Fibroblast of mammary gland (primary cell): ENCODE measurements at regions not wholly inside any gene's neighbourhood (a gene's known extent, or its start where the extent isn't known, plus 50 kb on each side); places are given as distances from the start of the nearest gene placed in this dataset.
"Not testable (repeated sequence)": the region's sequence is repeated elsewhere in the genome, so short reads cannot be mapped to it uniquely, and the experiment has no call there.

Source experiments
- DNase-seq: peaks from one replicate; pipeline ENCODE4 v3.0.0-alpha.2; 2010; ENCODE audit warnings: low read depth
- H3K4me3 ChIP-seq: 2 replicates; pipeline ENCODE4 v1.5.1; 2011; ENCODE audit warnings: low read depth, mild to moderate bottlenecking, low read length, moderate library complexity; ENCODE audit not compliant: control insufficient read depth
- TF ChIP-seq, protein P1 (sequence below): conservative IDR thresholded peaks from 2 replicates; pipeline ENCODE4 v1.5.1; 2011; ENCODE audit warnings: low read depth, low read length, inconsistent platforms; ENCODE audit not compliant: control insufficient read depth, insufficient read depth

DNA sequence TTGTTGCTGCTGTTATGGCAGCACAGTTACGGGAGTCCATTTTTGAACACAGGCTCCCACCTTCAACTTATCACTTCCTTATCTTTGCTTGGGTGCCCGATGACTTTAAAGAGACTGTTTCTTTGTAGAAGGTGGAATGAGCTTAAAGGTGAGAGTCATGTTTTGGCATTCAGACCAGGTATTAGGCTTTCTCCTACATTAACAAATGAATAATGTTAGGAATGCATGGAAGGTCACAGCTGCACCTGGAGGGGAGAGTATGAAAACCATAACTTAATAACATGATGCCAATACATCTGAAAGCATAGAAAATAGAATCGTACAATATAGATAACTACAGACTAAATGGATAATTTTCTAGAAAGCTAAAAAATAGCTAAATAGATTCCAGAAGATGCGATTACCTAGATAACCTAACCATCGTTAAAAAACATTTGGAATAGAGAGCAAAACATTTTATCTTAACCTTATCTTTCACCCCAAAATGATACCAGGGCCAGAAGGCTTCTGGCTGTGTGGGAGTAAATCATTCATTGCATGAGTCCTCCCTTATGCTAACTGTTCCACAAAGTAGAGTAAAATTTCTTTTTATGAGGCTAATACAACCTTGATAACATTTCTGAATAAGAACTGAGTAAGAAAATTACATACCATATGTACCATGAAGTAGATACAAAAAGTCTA, 126.2 kb upstream of the ADCY2 start:
- TF ChIP-seq, protein P1, sequence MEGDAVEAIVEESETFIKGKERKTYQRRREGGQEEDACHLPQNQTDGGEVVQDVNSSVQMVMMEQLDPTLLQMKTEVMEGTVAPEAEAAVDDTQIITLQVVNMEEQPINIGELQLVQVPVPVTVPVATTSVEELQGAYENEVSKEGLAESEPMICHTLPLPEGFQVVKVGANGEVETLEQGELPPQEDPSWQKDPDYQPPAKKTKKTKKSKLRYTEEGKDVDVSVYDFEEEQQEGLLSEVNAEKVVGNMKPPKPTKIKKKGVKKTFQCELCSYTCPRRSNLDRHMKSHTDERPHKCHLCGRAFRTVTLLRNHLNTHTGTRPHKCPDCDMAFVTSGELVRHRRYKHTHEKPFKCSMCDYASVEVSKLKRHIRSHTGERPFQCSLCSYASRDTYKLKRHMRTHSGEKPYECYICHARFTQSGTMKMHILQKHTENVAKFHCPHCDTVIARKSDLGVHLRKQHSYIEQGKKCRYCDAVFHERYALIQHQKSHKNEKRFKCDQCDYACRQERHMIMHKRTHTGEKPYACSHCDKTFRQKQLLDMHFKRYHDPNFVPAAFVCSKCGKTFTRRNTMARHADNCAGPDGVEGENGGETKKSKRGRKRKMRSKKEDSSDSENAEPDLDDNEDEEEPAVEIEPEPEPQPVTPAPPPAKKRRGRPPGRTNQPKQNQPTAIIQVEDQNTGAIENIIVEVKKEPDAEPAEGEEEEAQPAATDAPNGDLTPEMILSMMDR, result no peak

DNA sequence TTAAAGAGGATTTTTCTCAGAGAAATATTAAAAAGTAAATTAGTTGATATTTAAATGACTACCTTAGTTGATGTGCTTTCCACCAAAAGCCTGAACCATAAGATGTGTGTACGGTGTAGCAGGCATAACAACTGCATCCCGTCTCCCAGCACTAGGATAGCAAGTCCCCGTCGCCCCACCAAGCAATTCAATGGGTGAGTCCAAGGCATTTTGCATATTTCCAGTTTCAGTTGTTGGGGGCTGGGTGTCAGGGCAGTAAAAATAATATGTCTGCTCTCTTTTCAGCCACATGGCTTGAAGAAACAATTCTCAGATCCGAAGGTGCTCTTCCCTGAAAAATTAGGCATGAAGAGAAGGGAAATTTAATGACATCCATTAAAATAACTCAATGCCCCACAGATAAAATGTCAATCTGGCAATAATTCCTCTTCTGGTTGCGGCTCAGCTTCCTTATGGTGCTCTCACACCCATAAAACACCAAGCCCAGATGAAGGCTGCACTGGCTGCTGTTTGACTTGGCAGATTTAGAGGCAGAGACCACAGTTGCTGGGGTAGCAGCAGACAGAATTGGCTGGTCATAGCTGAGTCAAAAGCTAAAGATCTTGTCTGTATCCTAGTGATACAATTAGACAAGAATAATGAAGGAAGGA, 124.4 kb upstream of the ADCY2 start:
- no peak overlapping the region for H3K4me3 ChIP-seq
- TF ChIP-seq, protein P1, result no peak
- DNase-seq, result no peak

More for the DNA sequence above, 126.2 kb upstream of the ADCY2 start:
- no peak overlapping the region for H3K4me3 ChIP-seq
- no peak for DNase-seq

DNA sequence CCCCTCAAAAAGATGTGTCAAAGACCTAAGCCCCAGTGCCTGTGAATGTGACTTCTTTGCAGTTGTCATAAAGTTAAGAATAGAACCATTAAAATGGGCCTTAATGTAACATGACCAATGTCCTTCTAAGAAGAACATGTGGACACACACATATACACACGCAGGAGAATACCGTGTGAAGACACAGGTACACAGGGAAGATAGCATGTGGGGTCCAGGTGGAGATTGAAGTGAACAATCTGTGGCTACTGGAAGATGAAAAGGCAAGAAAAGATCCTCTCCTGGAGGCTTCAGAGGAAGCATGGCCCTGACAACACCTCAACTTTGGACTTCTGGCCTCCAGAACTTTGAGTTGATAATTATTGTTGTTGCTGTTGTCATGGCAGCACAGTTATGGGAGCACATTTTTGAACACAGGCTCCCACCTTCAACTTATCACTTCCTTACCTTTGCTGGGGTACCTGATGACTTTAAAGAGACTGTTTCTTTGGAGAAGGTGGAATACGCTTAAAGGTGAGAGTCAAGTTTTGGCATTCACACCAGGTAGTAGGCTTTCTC, 123.5 kb upstream of the ADCY2 start:
- TF ChIP-seq, protein P1, result no peak
- H3K4me3 ChIP-seq, result no peak overlapping the region
- DNase-seq, result no peak

DNA sequence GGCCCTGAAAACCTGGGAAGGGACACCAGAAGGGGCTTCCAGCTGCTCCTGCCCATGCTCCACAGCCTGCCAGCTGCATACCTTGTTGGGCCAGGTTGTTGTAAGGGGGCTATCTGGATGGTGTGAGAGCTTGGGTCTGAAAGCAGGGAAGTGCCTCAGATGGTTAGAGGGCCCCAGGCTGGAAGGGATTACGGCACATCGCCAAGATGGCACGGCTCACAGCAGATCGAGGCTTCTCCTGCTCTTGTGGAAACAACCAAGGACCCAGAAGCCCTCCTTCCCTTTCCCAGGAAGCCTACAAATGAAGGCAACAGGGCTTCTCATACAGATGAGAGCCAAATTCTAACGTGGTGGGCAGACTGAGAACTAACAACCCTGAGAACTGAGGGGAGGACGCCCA, 121.7 kb upstream of the ADCY2 start:
- no peak for DNase-seq
- H3K4me3 ChIP-seq, result no peak overlapping the region
- TF ChIP-seq, protein P1, result no peak

DNA sequence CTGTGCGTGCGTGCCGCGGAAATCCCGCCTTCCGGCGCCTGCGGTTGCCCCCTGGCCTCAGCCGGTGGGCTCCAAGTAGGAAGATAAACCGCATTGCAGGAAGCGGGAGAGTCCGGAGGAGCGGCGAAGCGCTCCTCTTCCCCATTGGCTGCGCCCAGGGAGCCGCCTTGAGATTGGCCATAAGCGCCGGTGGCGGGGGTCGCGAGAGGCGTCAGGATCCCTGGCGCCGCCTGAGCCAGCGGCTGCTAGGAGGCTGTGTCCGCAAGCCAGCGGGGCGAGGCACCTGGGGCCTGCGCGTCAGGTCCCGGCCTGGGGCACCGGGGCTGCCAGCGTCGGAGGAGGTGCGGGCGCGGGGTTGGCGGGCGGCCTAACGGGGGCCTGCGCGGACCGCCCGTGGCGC, 106.3 kb upstream of the ADCY2 start:
- DNase-seq, H3K4me3 ChIP-seq: not testable (repeated sequence)

DNA sequence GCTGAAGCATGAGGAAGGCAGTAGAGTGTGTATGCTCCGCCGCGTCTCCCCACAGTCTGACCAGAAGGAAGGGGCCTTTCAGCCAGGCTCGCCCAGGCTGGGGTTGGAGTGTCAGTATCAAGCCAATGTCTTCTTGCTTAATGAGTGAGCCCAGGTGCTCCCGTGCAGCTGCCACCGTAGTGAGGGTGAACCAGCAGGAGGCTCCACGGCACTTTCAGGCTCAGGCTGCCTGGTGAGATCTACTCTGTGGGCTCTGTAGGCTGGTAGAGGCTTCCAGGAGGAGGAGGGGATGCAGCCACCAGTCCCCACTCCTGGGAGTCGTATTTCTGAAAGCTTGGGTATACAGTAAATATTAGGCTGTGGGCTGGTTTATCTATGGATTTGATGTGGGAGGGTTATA, 98.1 kb upstream of the ADCY2 start:
- not testable (repeated sequence) for DNase-seq, H3K4me3 ChIP-seq

DNA sequence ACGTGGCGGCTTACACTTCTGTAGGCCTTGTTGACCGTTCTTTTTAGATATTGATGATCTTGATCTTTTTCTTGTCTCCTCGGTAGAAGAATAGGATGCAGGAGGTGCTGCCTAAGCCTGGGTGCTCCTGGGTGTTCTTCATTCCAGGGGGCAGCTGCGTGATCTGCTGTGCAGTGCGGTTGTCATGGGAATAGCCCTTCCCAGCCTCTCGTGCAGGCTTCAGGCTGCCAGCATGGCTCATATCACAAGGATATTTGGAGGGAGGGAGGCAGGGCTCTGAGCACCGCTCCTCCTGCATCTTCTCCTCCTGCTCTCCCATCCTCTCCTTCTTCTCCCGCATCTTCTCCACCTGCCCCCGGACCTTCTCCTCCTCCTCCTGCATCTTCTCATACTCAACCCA, 96.2 kb upstream of the ADCY2 start:
- H3K4me3 ChIP-seq, DNase-seq: not testable (repeated sequence)

DNA sequence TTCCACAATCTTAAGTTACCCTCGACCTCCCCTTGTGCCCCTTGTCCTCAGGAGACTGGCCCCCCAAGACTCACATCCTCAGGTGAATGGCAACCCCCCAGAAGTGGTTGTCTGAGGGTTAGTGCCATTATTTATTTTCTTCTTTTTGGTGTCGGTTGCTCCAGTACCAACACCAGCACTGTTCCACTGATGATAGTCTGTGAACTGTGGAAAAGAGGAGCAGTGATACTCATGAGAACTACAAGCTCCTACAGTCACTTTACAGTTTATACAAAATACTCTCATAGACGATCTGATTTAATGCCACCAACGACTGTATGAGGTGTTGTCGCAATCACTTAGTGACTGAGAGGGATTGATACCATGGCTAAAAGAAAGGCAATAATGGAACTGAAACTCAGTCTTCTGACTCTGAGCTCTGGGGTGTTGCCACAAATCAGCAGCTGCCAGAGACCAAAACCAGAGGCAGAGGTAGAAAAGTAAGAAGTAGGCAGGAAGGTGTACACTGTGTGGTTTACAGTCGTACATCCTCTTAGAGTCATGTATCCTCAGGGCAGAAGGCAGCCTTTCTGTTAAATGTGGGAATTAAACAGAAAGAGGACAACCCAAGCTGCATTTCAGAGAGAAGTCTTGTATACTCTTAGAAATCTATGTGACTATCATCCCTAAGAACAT, 90.8 kb upstream of the ADCY2 start:
- DNase-seq, H3K4me3 ChIP-seq: not testable (repeated sequence)

DNA sequence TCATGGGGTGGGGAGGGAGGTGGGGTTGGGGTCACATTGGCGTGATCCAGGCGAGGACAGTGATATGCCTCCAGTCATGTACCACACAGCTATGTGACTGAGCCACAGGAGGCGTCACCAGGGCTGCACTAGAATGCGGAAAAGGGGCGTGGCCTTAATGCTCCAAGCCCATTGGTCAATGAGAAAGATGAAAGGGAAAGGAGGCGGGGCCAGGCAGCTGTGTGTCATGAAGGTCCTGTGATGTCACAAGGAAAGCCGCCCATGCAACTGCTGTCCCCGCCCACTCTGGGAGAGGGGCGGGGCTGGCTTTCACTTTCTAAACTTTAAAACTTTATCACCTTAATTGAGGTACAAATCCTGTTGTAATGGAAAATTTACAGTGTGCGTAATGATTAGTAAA, 89.4 kb upstream of the ADCY2 start:
- DNase-seq, H3K4me3 ChIP-seq: not testable (repeated sequence)

DNA sequence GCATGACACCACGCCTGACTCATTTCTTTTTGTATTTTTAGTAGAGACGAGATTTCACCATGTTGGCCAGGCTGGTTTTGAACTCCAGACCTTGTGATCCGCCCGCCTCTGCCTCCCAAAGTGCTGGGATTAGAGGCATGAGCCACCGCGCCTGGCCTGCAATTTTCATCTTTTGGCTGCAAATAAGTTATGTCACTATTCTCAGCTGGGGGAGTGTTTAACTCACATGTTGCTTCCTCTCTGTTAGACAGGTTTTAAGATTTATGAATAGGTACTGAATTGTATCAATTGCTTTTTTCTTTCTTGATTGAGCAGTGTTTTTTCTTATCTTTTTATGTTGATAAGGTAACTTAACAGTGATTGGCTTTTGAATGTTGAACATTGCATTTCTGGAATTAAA, 88.2 kb upstream of the ADCY2 start:
- not testable (repeated sequence) for H3K4me3 ChIP-seq, DNase-seq

DNA sequence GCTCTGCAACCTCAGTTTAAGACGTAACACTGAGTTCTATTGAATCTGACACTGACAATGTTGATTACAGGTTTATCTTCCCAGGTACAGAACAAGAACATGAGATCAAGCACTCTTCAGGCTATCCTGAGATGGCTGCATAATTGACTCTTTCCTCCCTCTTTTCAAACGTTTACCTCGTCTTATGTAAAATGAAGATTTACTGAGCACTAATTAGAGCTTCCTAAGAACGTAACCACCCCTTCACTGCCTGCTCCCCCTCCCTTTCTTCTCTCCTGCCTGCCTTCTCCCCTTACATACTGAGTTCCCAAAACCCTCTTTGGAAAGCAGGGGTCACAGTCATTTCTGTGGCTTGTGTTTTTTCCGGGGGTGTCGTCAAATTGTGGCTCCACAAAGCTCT, 86.2 kb upstream of the ADCY2 start:
- H3K4me3 ChIP-seq, DNase-seq: not testable (repeated sequence)

DNA sequence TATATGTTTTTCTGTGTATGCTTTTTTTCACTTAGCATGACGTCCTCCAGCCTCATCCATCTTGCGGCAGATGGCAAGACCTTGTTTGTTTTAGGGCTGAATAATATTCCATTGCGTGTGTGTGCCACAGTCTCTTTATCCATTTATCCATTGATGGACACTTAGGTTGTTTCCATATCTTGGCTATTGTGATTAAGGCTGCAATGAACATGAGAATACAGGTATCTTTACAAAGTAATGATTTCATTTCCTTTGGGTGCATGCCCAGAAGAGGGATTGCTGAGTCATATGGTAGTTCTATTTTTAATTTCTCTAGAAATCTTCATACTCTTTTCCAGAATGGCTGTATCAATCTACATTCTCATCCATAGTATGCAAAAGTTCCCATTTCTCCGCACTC, 85.3 kb upstream of the ADCY2 start:
- not testable (repeated sequence) for H3K4me3 ChIP-seq
- peak; percentile 60 for DNase-seq
